Activated T-cell treated with anti-CD3 and anti-CD28 coated beads for 24 hours (primary cell): ENCODE measurements at regions not wholly inside any gene's neighbourhood (a gene's known extent, or its start where the extent isn't known, plus 50 kb on each side); places are given as distances from the start of the nearest gene placed in this dataset.
"Not testable (repeated sequence)": the region's sequence is repeated elsewhere in the genome, so short reads cannot be mapped to it uniquely, and the experiment has no call there.

Source experiments
- DNase-seq: peaks from one replicate; pipeline ENCODE4 v3.0.0-alpha.2; 2020; ENCODE audit warnings: low read depth

DNA sequence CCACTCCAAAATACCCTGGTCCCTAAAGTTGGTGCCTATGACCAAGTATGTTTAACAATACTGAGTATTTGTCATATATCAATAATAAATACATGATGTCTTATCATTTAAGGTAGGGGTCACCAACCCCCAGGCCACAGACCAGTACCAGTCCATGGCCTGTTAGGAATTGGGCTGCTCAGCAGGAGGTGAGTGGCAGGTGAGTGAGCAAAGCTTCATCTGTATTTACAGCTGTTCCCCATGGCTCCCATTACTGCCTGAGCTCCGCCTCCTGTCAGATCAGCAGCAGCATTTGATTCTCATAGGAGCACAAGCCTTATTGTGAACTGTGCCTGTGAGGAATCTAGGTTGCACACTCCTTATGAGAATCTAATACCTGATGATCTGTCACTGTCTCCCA, 126.2 kb downstream of the HNRNPD start:
- no peak for DNase-seq

DNA sequence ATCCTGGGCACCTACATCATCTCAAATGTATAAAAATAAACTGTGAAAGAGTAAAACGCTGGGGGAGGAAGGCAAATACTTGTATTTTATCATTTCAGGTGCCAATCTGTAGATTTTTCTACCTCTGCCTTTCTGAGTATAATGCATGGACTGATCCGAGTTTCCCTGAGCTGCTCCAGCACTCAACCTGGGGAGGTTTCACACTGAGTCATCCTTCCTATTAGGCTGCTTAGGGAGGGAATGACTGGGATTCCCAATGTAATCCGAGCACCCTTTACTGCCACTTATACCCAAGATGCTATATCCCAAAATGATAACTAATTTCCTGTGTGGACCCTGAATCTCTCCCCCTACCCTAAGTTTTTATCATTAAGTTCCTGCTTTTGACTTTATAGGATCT, 126.6 kb downstream of the HNRNPD start:
- DNase-seq, result no peak

DNA sequence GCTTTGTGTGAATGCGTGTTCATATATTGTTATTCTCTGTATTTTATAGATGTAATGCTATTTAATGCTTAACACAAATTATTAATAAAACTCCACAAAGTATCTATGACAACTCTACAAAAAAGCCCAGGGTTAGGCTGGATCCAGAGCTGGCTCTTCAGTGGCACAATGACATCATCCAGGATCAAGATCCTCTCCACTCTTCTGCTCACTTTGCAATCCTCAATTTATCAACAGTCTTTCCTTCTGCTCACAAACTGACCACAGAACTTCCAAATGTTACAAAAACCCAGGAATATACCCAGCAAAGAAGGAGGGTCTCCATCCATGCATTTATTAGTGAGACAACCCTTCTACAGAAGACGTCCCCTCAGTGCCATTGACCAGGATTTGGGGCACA, 132.3 kb downstream of the HNRNPD start:
- no peak for DNase-seq

DNA sequence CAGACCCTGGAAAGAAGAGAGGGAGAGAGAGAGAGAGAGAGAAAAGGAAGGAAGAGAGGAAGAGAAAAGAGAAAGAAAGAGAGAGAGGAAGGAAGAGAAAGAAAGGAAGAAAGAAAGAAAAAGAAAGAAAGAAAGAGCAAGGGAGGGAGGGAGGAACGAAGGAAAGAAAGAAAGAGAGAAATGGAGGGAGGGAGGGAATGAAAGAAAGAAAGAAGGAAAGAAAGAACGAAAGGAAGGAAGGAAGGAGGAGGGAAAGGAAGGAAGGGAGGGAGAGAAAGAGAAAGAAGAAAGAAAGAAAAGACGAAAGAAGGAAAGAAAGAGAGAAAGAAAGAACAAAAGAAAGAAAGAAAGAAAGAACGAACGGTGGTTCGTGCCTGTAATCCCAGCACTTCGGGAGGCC, 133.4 kb downstream of the HNRNPD start:
- DNase-seq, result no peak

- not testable (repeated sequence) for DNase-seq
Measured at GRCh38 chr4:82237142-82237541, 136.6 kb downstream of the HNRNPD start.

DNA sequence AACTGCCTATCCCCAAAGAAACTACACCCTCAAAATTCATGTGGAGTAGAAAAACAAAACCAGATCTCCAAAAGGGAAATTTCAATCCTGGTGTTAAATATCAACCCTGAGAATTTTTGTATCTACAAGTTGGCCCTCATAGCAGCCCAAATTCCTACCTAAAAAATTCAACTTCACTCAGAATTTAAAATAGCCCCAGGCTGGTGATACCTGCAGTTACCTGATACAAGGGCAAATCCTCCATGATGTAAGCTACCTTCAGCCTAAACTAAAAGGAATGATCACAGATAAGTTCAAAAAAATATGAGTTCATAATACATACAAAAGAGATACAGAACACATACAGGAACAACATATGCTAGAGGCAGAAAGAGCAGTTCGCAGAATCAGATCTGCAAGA, 138.4 kb downstream of the HNRNPD start:
- DNase-seq, result no peak

DNA sequence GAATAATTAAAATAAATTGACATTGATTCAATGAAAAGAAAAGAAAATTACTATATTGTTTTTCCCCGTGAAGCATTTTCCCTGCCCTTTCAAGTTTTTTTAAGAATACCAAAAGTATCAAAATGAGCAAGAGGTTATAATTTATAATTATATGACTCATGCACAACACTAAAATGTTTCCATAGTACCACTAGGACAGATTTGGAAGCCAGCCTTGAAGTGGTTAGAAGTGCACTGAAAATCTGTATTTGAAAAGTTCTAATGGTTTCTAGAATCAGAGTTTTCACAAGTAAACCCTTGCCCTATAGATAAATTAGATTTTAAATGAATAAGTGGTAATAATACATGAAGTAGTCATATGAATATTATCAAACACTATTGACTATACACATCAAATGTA, 140.9 kb downstream of the HNRNPD start:
- DNase-seq, result no peak

GRCh38 chr4:82231806-82232205, 142.0 kb downstream of the HNRNPD start:
- DNase-seq, result no peak

DNA sequence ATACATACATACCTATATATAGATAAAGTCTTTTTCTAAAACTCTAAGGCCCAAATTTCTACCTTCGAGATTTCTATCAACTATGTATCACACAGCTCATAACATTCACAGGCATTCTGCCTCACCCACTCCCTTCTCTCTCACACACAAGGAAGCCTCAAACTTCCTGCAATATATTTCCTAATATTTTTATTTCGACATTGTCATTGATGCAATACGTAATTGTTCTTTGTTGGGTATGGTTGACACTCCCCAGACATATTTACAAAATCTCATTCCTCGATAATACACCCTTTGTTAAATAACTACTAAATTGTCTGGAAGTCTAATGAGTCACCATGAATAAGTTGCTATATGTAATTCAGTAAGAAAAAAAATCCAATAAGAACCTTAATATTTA, 143.5 kb downstream of the HNRNPD start:
- no peak for DNase-seq

GRCh38 chr4:82225030-82225429, 148.8 kb downstream of the HNRNPD start:
- no peak for DNase-seq

DNA sequence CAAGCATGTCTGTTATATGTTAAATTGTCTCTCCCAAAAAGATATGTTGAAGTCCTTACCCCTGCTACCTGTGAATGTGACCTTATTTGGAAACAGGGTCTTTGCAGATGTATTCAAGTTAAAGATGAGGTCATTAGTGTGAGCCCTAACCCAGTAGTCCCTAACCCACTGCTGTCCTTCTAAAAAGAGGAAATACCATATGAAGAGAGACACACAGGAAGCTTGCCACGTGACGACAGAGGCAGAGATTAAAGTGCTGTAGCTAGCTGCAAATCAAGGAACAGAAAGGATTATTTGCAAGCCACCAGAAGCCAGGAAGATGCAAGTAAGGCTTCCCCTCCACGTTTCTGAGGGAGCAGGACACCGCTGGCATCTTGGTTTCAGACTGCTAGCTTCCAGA, 150.1 kb downstream of the HNRNPD start:
- peak; percentile 2 for DNase-seq

GRCh38 chr4:82219346-82219745, 154.4 kb downstream of the HNRNPD start:
- no peak for DNase-seq

- no peak for DNase-seq
Measured at GRCh38 chr4:82217986-82218715, 155.6 kb downstream of the HNRNPD start.

- DNase-seq, result no peak
Measured at GRCh38 chr4:82216219-82216618, 157.6 kb downstream of the HNRNPD start.

GRCh38 chr4:82215800-82216199, 158.0 kb downstream of the HNRNPD start:
- DNase-seq, result no peak

- no peak for DNase-seq
Measured at GRCh38 chr4:82215039-82215438, 158.8 kb downstream of the HNRNPD start.

GRCh38 chr4:82213485-82214417, 160.0 kb downstream of the HNRNPD start:
- DNase-seq, result no peak

GRCh38 chr4:82201805-82202641, 171.8 kb downstream of the HNRNPD start:
- DNase-seq, result peak; percentile 33

DNA sequence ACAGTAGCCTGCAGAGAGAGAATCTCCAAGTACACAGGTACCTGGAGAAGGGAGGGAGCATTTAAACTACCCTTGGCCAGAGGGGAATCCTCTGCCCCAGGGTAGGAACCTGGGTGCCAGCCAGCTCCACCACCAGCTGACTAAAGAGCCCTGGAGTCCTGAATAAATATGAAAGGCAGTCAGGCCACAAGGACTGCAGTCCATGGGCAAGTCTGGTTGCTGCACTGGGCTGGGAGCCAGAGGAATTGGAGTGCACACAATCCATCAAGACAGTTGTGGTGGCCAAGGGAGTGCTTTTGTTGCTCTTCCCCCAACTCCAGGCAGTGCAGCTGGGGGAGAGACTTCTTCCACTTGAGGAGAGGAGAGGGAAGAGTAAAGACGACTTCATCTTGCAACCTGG, 172.5 kb downstream of the HNRNPD start:
- no peak for DNase-seq

GRCh38 chr4:82200046-82200445, 173.7 kb downstream of the HNRNPD start:
- no peak for DNase-seq

- DNase-seq, result no peak
Measured at GRCh38 chr4:82194329-82194728, 179.5 kb downstream of the HNRNPD start.

DNA sequence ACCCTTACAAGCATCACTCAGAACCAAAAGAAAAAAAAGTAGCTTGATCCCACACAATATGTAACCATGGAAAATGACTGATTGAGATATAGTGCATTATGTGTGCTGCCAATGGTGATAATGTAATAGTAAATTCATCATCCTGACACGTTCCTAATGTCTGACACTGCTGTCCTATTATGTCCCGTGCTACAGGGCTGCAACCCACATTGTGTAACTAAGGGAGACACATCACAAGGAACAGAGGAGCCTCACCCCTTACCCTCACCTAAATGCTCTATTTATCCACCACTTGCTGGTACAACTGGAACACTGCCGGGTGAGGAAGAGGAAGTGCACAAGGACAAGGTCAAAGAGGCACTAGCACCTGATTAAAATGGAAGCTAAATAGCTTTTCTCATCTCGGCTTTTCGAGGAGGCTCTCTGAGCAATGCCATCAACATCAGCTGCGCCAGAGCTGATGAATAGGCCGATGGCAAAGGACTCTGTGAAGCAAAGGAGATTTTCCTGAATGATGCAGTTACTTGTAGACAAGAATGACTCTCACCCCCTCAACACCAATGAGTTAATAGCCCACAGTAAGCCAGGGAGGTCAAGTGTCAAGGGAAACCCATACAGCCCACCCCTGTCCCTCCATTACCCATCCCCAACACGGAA, 181.6 kb downstream of the HNRNPD start:
- DNase-seq, result no peak
